Astrocyte (in vitro differentiated cells and primary cell): ENCODE measurements at regions not wholly inside any gene's neighbourhood (a gene's known extent, or its start where the extent isn't known, plus 50 kb on each side); places are given as distances from the start of the nearest gene placed in this dataset.

Experiments
- EZH2 ChIP-seq: IDR thresholded peaks from 2 replicates; pipeline ENCODE4 v1.6.1; 2012; ENCODE audit warnings: mild to moderate bottlenecking, low read length, inconsistent platforms; ENCODE audit not compliant: insufficient read depth
- TF ChIP-seq, protein P1 (sequence below): IDR thresholded peaks from 2 replicates; pipeline ENCODE4 v1.5.1; 2011; ENCODE audit warnings: low read depth, mild to moderate bottlenecking, inconsistent platforms, low read length, moderate library complexity; ENCODE audit not compliant: insufficient read depth

DNA sequence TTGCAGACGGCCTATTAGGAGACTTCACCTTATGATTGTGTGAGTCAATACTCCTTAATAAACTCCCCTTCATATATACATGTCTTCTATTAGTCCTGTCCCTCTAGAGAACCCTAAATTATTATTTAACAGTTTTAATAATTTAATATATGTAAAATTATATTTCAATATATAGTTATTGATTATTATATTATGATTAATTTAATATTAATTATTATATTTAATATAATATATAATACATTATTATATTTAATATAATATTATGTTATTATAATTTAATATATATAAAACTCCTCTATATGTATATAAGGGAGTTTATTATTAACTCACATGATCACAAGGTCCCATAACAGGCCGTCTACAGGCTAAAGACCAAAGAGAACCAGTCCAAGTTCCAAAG lies 533.2 kb downstream of the ARAP2 start:
- TF ChIP-seq, protein P1, sequence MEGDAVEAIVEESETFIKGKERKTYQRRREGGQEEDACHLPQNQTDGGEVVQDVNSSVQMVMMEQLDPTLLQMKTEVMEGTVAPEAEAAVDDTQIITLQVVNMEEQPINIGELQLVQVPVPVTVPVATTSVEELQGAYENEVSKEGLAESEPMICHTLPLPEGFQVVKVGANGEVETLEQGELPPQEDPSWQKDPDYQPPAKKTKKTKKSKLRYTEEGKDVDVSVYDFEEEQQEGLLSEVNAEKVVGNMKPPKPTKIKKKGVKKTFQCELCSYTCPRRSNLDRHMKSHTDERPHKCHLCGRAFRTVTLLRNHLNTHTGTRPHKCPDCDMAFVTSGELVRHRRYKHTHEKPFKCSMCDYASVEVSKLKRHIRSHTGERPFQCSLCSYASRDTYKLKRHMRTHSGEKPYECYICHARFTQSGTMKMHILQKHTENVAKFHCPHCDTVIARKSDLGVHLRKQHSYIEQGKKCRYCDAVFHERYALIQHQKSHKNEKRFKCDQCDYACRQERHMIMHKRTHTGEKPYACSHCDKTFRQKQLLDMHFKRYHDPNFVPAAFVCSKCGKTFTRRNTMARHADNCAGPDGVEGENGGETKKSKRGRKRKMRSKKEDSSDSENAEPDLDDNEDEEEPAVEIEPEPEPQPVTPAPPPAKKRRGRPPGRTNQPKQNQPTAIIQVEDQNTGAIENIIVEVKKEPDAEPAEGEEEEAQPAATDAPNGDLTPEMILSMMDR, result no peak
- no peak for TF ChIP-seq EZH2
